ENCODE measurements at regions not wholly inside any gene's neighbourhood (a gene's known extent, or its start where the extent isn't known, plus 50 kb on each side); places are given as distances from the start of the nearest gene placed in this dataset.

GRCh38 chr5:153099328-153099727 is 391.1 kb upstream of the GRIA1 start:
- Histone ChIP-seq H3K4me3 (replicated peaks in 1 of 2; ENCODE audit: low read depth in 1 of 2, low read length in 2 of 2) (no peak overlapping the region), H3K27ac (ENCODE audit: low read depth, low read length) (no peak overlapping the region), H3K79me2 (ENCODE audit: insufficient read depth, low read length) (no peaks in the 10 kb centered on the region), H2AFZ (ENCODE audit: low read depth, low read length, poor library complexity, severe bottlenecking) (no peak overlapping the region), H3K27me3 (ENCODE audit: insufficient read depth, low read length) (no peaks in the 10 kb centered on the region), H4K20me1 (ENCODE audit: insufficient read depth) (no peaks in the 10 kb centered on the region), H3K9me3 (ENCODE audit: control insufficient read depth in 1 of 2, insufficient read depth in 1 of 2, low read depth in 1 of 2, low read length in 2 of 2) (no peaks in the 10 kb centered on the region; a peak in 1 of 4 replicates), H3K36me3 (ENCODE audit: control insufficient read depth in 1 of 2, insufficient read depth in 2 of 2, low read length in 2 of 2) (no peaks in the 10 kb centered on the region), H3K4me2 (ENCODE audit: low read length) (no peak overlapping the region), H3K4me1 (ENCODE audit: control insufficient read depth in 1 of 2, insufficient read depth in 2 of 2, low read length in 2 of 2) (no peaks in the 10 kb centered on the region), H3K9ac (ENCODE audit: low read length) (no peak overlapping the region), H3K9me2 (ENCODE audit: insufficient read depth) (no peaks in the 10 kb centered on the region)
- TF ChIP-seq SRF (IDR thresholded peaks at IDR 0.05; ENCODE audit: low read depth): no peak
- no peak for TF ChIP-seq RAD21 (IDR thresholded peaks at IDR 0.05; ENCODE audit: low read depth)
- TF ChIP-seq YY1 (IDR thresholded peaks at IDR 0.05; ENCODE audit: extremely low read depth, insufficient replicate concordance, low read depth, low read length): no peak
- TF ChIP-seq CEBPB (IDR thresholded peaks at IDR 0.05; ENCODE audit: low read depth): no peak
- no peak for TF ChIP-seq EZH2 (IDR thresholded peaks at IDR 0.05)
- no peak for TF ChIP-seq FOSL1 (IDR thresholded peaks at IDR 0.05; ENCODE audit: low read depth)
- TF ChIP-seq ZBTB33 (IDR thresholded peaks at IDR 0.05; ENCODE audit: extremely low read depth, insufficient replicate concordance, low read length): no peak
- no peak for TF ChIP-seq SP1 (IDR thresholded peaks at IDR 0.05; ENCODE audit: low read depth)
- no peak for TF ChIP-seq EZH2phosphoT487 (IDR thresholded peaks at IDR 0.05; ENCODE audit: borderline replicate concordance)
- TF ChIP-seq TCF7L2 (IDR thresholded peaks at IDR 0.05; ENCODE audit: borderline replicate concordance, extremely low read depth, insufficient read depth, insufficient read length): no peak
- TF ChIP-seq JUND (IDR thresholded peaks at IDR 0.05): no peak
- TF ChIP-seq ZNF274 (IDR thresholded peaks at IDR 0.05; ENCODE audit: low read depth, low read length): no peak
- TF ChIP-seq EGR1 (IDR thresholded peaks at IDR 0.05; ENCODE audit: low read depth): no peak
- no peak for ATAC-seq
- ChIA-PET RAD21 (ENCODE audit: low non-redundant PET in 1 of 2, low total read pairs in 2 of 2, uncharacterized antibody in 2 of 2, unreplicated experiment in 2 of 2) (no interaction called here), POLR2A (no interaction called here), CTCF (no interaction called here)
- DNase-seq (ENCODE audit: low read depth, low spot score): no peak
- intact Hi-C loops (cut with micrococcal nuclease): no loop called here
- BruUV-seq (replicated peaks): no TSS peak
